ENCODE measurements at regions not wholly inside any gene's neighbourhood (a gene's known extent, or its start where the extent isn't known, plus 50 kb on each side); places are given as distances from the start of the nearest gene placed in this dataset.

DNA sequence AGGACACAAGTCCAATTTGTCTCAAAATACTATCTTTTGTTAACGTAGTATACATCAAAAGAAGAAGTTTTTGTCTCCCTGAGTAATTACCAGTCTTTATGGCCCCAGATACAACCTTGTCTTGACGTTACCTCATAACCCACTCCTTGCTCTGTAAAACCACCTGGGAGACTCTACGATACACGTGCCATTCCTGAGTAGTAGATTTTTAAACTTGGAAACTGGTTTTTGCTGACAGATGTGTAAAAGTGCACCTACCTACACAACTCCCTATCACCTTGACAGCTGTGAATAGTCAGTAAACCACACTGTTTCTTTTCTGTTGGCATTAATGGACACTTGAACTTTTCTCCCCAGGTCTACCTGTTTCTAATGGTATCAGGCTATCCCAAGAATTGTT is 51.7 kb upstream of the RARB start:
- Histone ChIP-seq H3K4me1 (ENCODE audit: control insufficient read depth, insufficient read depth, low read length) (no peaks in the 10 kb centered on the region), H3K4me3 (ENCODE audit: low read depth, low read length) (no peak overlapping the region), H3K9me3 (ENCODE audit: control insufficient read depth, insufficient read depth, low read depth, low read length) (no peaks in the 10 kb centered on the region), H3K36me3 (ENCODE audit: control insufficient read depth in 2 of 2, insufficient read depth in 1 of 2, low read length in 2 of 2) (no peaks in the 10 kb centered on the region), H3K27ac (ENCODE audit: extremely low read depth, low read depth, low read length) (no peak overlapping the region)
- CTCF ChIA-PET, result interaction anchor here (0.6 kb wide), 1 partner anchor 536 kb away, joined by 3 read pairs; no protein-coding TSS in a partner anchor
- POLR2A ChIA-PET, result no interaction called here
- TF ChIP-seq ZNF777 (tag by site-specific recombination; IDR thresholded peaks at IDR 0.05; ENCODE audit: borderline replicate concordance) (no peak), RBAK (tag by site-specific recombination; IDR thresholded peaks at IDR 0.05) (no peak), ZNF785 (tag by site-specific recombination; IDR thresholded peaks at IDR 0.05) (no peak), ZNF600 (tag by site-specific recombination; IDR thresholded peaks at IDR 0.05) (no peak), ZNF624 (tag by site-specific recombination; IDR thresholded peaks at IDR 0.05) (no peak), ZNF843 (tag by site-specific recombination; IDR thresholded peaks at IDR 0.05) (no peak), ZNF621 (tag by site-specific recombination; IDR thresholded peaks at IDR 0.05) (no peak), ZNF837 (tag by site-specific recombination; IDR thresholded peaks at IDR 0.05) (no peak), ZBTB44 (tag by site-specific recombination; IDR thresholded peaks at IDR 0.05) (no peak), ZBTB1 (tag by site-specific recombination; IDR thresholded peaks at IDR 0.05) (no peak), ZNF580 (tag by site-specific recombination; IDR thresholded peaks at IDR 0.05) (no peak), BCL11A (tag by site-specific recombination; IDR thresholded peaks at IDR 0.05; ENCODE audit: low read depth) (no peak), ZNF433 (tag by site-specific recombination; IDR thresholded peaks at IDR 0.05; ENCODE audit: low read depth) (no peak), OVOL3 (tag by site-specific recombination; IDR thresholded peaks at IDR 0.05) (no peak), ZBTB17 (tag by site-specific recombination; IDR thresholded peaks at IDR 0.05) (no peak)
- TF ChIP-seq, protein P1, sequence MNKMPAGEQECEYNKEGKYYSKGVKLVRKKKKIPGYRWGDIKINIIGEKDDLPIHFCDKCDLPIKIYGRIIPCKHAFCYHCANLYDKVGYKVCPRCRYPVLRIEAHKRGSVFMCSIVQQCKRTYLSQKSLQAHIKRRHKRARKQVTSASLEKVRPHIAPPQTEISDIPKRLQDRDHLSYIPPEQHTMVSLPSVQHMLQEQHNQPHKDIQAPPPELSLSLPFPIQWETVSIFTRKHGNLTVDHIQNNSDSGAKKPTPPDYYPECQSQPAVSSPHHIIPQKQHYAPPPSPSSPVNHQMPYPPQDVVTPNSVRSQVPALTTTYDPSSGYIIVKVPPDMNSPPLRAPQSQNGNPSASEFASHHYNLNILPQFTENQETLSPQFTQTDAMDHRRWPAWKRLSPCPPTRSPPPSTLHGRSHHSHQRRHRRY (tag by site-specific recombination; IDR thresholded peaks at IDR 0.05), result no peak
- TF ChIP-seq, protein P2, sequence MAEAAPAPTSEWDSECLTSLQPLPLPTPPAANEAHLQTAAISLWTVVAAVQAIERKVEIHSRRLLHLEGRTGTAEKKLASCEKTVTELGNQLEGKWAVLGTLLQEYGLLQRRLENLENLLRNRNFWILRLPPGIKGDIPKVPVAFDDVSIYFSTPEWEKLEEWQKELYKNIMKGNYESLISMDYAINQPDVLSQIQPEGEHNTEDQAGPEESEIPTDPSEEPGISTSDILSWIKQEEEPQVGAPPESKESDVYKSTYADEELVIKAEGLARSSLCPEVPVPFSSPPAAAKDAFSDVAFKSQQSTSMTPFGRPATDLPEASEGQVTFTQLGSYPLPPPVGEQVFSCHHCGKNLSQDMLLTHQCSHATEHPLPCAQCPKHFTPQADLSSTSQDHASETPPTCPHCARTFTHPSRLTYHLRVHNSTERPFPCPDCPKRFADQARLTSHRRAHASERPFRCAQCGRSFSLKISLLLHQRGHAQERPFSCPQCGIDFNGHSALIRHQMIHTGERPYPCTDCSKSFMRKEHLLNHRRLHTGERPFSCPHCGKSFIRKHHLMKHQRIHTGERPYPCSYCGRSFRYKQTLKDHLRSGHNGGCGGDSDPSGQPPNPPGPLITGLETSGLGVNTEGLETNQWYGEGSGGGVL (tag by site-specific recombination; IDR thresholded peaks at IDR 0.05), result no peak

- Histone ChIP-seq H3K9me3 (ENCODE audit: control insufficient read depth, insufficient read depth, low read depth, low read length) (no peaks in the 10 kb centered on the region), H3K4me3 (ENCODE audit: low read depth, low read length) (no peak overlapping the region), H3K4me1 (ENCODE audit: control insufficient read depth, insufficient read depth, low read length) (no peaks in the 10 kb centered on the region), H3K36me3 (ENCODE audit: control insufficient read depth in 2 of 2, insufficient read depth in 1 of 2, low read length in 2 of 2) (no peaks in the 10 kb centered on the region), H3K27ac (ENCODE audit: extremely low read depth, low read depth, low read length) (no peak overlapping the region)
- ChIA-PET POLR2A (no interaction called here), CTCF (no interaction called here)
- TF ChIP-seq, protein P3, sequence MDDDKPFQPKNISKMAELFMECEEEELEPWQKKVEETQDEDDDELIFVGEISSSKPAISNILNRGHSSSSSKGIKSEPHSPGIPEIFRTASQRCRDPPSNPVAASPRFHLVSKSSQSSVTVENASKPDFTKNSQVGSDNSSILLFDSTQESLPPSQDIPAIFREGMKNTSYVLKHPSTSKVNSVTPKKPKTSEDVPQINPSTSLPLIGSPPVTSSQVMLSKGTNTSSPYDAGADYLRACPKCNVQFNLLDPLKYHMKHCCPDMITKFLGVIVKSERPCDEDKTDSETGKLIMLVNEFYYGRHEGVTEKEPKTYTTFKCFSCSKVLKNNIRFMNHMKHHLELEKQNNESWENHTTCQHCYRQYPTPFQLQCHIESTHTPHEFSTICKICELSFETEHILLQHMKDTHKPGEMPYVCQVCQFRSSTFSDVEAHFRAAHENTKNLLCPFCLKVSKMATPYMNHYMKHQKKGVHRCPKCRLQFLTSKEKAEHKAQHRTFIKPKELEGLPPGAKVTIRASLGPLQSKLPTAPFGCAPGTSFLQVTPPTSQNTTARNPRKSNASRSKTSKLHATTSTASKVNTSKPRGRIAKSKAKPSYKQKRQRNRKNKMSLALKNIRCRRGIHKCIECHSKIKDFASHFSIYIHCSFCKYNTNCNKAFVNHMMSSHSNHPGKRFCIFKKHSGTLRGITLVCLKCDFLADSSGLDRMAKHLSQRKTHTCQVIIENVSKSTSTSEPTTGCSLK (tag by site-specific recombination; IDR thresholded peaks at IDR 0.05), result no peak
- no peak for TF ChIP-seq ZNF623 (tag by site-specific recombination; IDR thresholded peaks at IDR 0.05)
- no peak for TF ChIP-seq HOXC10 (CRISPR knock-in tag; IDR thresholded peaks at IDR 0.05)
- no peak for TF ChIP-seq ZFP69B (tag by site-specific recombination; IDR thresholded peaks at IDR 0.05)
- no peak for TF ChIP-seq ZNF660 (tag by site-specific recombination; IDR thresholded peaks at IDR 0.05)
- TF ChIP-seq ZNF133 (tag by site-specific recombination; IDR thresholded peaks at IDR 0.05), result no peak
- TF ChIP-seq ZNF362 (tag by site-specific recombination; IDR thresholded peaks at IDR 0.05), result no peak
- TF ChIP-seq ZNF624 (tag by site-specific recombination; IDR thresholded peaks at IDR 0.05), result no peak
- TF ChIP-seq, protein P4, sequence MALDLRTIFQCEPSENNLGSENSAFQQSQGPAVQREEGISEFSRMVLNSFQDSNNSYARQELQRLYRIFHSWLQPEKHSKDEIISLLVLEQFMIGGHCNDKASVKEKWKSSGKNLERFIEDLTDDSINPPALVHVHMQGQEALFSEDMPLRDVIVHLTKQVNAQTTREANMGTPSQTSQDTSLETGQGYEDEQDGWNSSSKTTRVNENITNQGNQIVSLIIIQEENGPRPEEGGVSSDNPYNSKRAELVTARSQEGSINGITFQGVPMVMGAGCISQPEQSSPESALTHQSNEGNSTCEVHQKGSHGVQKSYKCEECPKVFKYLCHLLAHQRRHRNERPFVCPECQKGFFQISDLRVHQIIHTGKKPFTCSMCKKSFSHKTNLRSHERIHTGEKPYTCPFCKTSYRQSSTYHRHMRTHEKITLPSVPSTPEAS (tag by site-specific recombination; IDR thresholded peaks at IDR 0.05), result no peak
Measured at GRCh38 chr3:25377042-25377441, 51.0 kb upstream of the RARB start.

All from HEK293 (cell line).